Heart left ventricle (tissue), 16 donors: ENCODE measurements at regions not wholly inside any gene's neighbourhood (a gene's known extent, or its start where the extent isn't known, plus 50 kb on each side); places are given as distances from the start of the nearest gene placed in this dataset.

Experiments used
- ATAC-seq, 4 donors: fragments of 200-7000 bp; cut with Tn5 transposase; one replicate each; pipeline ENCODE4 v1.9.1; 2020 to 2022; ENCODE audit warnings: moderate library complexity in 4 of 4, mild to moderate bottlenecking in 3 of 4, moderate number of reproducible peaks in 1 of 4
- DNase-seq, 5 donors: peaks; one replicate each; pipeline ENCODE4 v3.0.0-alpha.2; 2020
- H3K27ac ChIP-seq, 12 donors: fragments of 200-600 bp; sonication (generic) in 4 of 12; one replicate each; pipeline versions ENCODE4 v1.5.0 to v1.8.0; 2016 to 2022; ENCODE audit warnings: mild to moderate bottlenecking in 2 of 12
- H3K27me3 ChIP-seq, 9 donors: fragments of 200-600 bp; sonication (generic) in 2 of 9; one replicate each; pipeline versions ENCODE4 v1.5.1 to v1.8.0; 2016 to 2022; ENCODE audit warnings: mild to moderate bottlenecking in 3 of 9
- H3K36me3 ChIP-seq, 9 donors: fragments of 200-600 bp; sonication (generic) in 2 of 9; one replicate each; pipeline versions ENCODE4 v1.5.0 to v1.8.0; 2018 to 2022; ENCODE audit warnings: mild to moderate bottlenecking in 2 of 9
- H3K4me1 ChIP-seq, 12 donors: fragments of 200-600 bp; sonication (generic) in 4 of 12; one replicate each; pipeline versions ENCODE4 v1.5.0 to v1.8.0; 2016 to 2022; ENCODE audit warnings: mild to moderate bottlenecking in 3 of 12
- H3K4me3 ChIP-seq, 12 donors: fragments of 200-600 bp; sonication (generic) in 4 of 12; one replicate each; pipeline versions ENCODE4 v1.5.0 to v1.8.0; 2017 to 2022; ENCODE audit warnings: mild to moderate bottlenecking in 9 of 12, moderate library complexity in 4 of 12
- H3K9me3 ChIP-seq, 12 donors: fragments of 200-600 bp; sonication (generic) in 4 of 12; one replicate each; pipeline versions ENCODE4 v1.5.0 to v1.8.0; 2016 to 2022; ENCODE audit warnings: mild to moderate bottlenecking in 1 of 12
- POLR2A ChIP-seq, 2 donors: fragments of 450-650 bp; IDR thresholded peaks; one replicate each; pipeline ENCODE4 v1.6.1; 2017; ENCODE audit warnings: antibody characterized with exemption in 2 of 2, mild to moderate bottlenecking in 2 of 2, moderate library complexity in 2 of 2
- WGBS, 4 donors: extraction: QIAGEN DNeasy Blood & Tissue Kit in 2 of 4; methylation state at CpG; one replicate each; pipeline versions ENCODE4 v1.1.5 to v1.1.7; 2013 to 2018; 5-methylcytosine and 5-hydroxymethylcytosine counted together
- intact Hi-C, 10 donors: fragments of 100-400 bp; cut with DNase I; formaldehyde crosslinking; loops; one replicate each; pipeline versions ENCODE4 v1.11.1 to v1.14.2; 2022
- TF ChIP-seq, protein P1 (sequence below), 12 donors: fragments of 200-600 bp; sonication (generic) in 4 of 12; IDR thresholded peaks; one replicate each; pipeline versions ENCODE4 v1.5.0 to v1.8.0; 2018 to 2022; ENCODE audit warnings: antibody characterized with exemption in 12 of 12, mild to moderate bottlenecking in 5 of 12
- donor health status: ischemic (EF 13 %, LVEDD 7.1; RV severe dilation, severe dysfunction).
- donor health status: healthy with polysubstance abuse.
- donor health status: DM: no; HTN: yes; CAD: no.
- donor health status: DM: no; HTN: no; CAD: no.
- donor health status: ischemic (EF 25% LVEDD 6.9; RV normal size, moderate dysfunction).
- donor health status: ischemic (EF 25% LVEDD 5.7; RV mildly dilated, moderate dysfunction).
- donor health status: healthy.
- donor health status: DM: yes; HTN: yes; CAD: no.
- donor health status: ischemic (EF 35%, LVEDD 5.7; RV mildly dilated, moderate dysfunction).
- donor health status: nonischemic (EF 11% LVEDD 7.7; RV severe dilation, severe dysfunction).
- donor health status: DM: yes; HTN: yes; CAD: no.
- donor health status: PGD.
- donor health status: ischemic (EF 29% LVEDD 5.4; RV normal size, mild dysfunction).
- donor health status: nonischemic (EF 23%, LVEDD 6.1; RV moderate dilation, normal function).

GRCh38 chr11:13103962-13104554 lies 94.9 kb downstream of the RASSF10 start:
- Histone ChIP-seq H3K4me3 (no peak overlapping the region), H3K27me3 (peaks cover 0 to 4% (median 0%) of the 10 kb centered on the region in 9 donors), H3K27ac (peak overlapping the region in 3 of 12 donors; percentile 3 to 62 (median 31)), H3K36me3 (no peaks in the 10 kb centered on the region), H3K4me1 (peaks cover 0 to 18% (median 6%) of the 10 kb centered on the region in 12 donors), H3K9me3 (no peaks in the 10 kb centered on the region)
- intact Hi-C loops = loop anchor here in 2 of 10 donors (5.0 to 10.0 kb wide), 2 partner anchors 72 to 99 kb away; partner anchors contain the start of gene RASSF10 (in 1 of the 2)
- WGBS, 4 donors = 34 to 71% (median 55%) methylated on average over 2 of the region's 2 CpGs
- DNase-seq (no peak), ATAC-seq (no peak)
- TF ChIP-seq, protein P1, sequence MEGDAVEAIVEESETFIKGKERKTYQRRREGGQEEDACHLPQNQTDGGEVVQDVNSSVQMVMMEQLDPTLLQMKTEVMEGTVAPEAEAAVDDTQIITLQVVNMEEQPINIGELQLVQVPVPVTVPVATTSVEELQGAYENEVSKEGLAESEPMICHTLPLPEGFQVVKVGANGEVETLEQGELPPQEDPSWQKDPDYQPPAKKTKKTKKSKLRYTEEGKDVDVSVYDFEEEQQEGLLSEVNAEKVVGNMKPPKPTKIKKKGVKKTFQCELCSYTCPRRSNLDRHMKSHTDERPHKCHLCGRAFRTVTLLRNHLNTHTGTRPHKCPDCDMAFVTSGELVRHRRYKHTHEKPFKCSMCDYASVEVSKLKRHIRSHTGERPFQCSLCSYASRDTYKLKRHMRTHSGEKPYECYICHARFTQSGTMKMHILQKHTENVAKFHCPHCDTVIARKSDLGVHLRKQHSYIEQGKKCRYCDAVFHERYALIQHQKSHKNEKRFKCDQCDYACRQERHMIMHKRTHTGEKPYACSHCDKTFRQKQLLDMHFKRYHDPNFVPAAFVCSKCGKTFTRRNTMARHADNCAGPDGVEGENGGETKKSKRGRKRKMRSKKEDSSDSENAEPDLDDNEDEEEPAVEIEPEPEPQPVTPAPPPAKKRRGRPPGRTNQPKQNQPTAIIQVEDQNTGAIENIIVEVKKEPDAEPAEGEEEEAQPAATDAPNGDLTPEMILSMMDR (IDR thresholded peaks at IDR 0.05) = no peak
- no peak for TF ChIP-seq POLR2A (IDR thresholded peaks at IDR 0.05)

DNA sequence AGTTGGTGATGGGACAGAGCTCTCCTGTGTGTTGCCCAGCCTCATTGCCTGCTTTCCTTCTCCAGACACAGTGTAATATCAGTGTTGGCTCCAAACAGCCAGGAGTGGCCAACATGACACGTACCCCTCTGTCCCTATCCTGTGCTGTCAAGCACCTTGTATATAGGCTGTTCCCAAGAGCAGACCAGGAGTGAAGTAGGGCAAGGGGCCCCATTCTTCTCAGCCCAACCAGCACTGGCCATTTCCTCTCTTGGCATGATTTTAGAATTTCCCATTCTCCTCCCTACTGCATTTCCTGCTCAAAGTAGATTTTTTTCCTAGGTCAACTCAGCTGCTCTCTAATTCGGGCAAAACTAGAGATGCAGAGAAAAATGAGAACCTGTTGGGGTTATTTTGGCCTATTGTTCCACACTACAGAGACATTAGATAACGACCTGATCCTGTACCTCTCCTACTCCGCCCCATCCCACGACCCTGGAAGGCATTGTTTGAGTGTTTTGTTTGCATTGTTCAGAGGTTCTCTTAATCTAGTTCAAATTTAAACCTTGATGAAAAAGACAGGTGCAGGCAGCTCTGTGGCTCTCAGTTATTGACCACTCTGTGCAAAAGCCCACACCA lies 95.6 kb downstream of the RASSF10 start:
- peak in 3 of 4 donors; percentile 47 to 75 (median 73) for ATAC-seq
- H3K27ac ChIP-seq = peak overlapping the region in 4 of 12 donors; percentile 31 to 62 (median 46)
- intact Hi-C loops = loop anchor here in 2 of 10 donors (5.0 to 10.0 kb wide), 2 partner anchors 72 to 100 kb away; partner anchors contain the start of gene RASSF10 (in 1 of the 2)

DNA sequence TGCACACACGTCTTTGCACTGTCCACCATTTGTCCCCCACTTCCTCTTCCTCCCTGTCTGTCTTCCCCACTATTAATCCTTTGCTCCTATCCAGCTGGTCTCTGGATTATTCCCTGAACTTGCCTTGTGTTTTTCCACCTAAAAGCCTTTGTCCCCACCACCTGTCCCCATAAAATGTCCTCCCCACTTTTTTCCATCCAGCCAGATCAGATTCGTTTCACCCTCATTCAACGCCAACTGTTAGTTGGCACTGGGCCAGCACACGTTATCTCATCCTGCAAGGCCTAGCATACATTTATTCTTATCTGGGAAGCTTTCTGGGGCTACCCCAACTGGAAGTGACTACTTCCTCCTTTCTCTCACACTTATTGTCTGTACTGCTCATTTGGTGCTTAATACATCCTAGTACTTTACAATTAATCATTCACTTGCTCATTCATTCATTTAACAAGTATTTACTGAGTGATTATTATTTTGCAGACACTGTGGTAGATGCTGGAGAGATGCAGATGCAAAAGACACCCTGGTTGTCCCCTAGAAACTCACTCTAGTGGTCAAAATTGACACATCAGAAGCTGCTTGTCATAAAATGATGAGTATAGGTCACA lies 96.2 kb downstream of the RASSF10 start:
- intact Hi-C loops = loop anchor here in 1 of 10 donors (10.0 kb wide), 1 partner anchor 101 kb away; the partner anchor contains the start of gene RASSF10
- DNase-seq (peak in 4 of 5 donors; percentile 35 to 47 (median 40)), ATAC-seq (peak in 3 of 4 donors; percentile 36 to 70 (median 69))
- peaks cover 0 to 4% (median 0%) of the 10 kb centered on the region in 9 donors for H3K27me3 ChIP-seq
- H3K9me3 ChIP-seq = no peaks in the 10 kb centered on the region
- H3K4me3 ChIP-seq = no peak overlapping the region
- WGBS, 4 donors = 12 to 16% (median 14%) methylated on average over 4 of the region's 4 CpGs
- H3K4me1 ChIP-seq = peaks cover 0 to 20% (median 6%) of the 10 kb centered on the region in 12 donors
- no peaks in the 10 kb centered on the region for H3K36me3 ChIP-seq
- H3K27ac ChIP-seq = peak overlapping the region in 4 of 12 donors; percentile 22 to 54 (median 42)
- TF ChIP-seq, protein P1 (IDR thresholded peaks at IDR 0.05) = no peak
- no peak for TF ChIP-seq POLR2A (IDR thresholded peaks at IDR 0.05)

More for the DNA sequence above, 95.6 kb downstream of the RASSF10 start:
- Histone ChIP-seq H3K27me3 (peaks cover 0 to 4% (median 0%) of the 10 kb centered on the region in 9 donors), H3K4me3 (no peak overlapping the region), H3K36me3 (no peaks in the 10 kb centered on the region), H3K4me1 (peaks cover 0 to 18% (median 6%) of the 10 kb centered on the region in 12 donors), H3K9me3 (no peaks in the 10 kb centered on the region)
- WGBS, 4 donors = 40 to 63% (median 54%) methylated on average over 5 of the region's 5 CpGs
- DNase-seq = peak in 1 of 5 donors; percentile 21
- no peak for TF ChIP-seq POLR2A (IDR thresholded peaks at IDR 0.05)
- TF ChIP-seq, protein P1 (IDR thresholded peaks at IDR 0.05) = no peak
